ENCODE measurements at regions not wholly inside any gene's neighbourhood (a gene's known extent, or its start where the extent isn't known, plus 50 kb on each side); places are given as distances from the start of the nearest gene placed in this dataset.

DNA sequence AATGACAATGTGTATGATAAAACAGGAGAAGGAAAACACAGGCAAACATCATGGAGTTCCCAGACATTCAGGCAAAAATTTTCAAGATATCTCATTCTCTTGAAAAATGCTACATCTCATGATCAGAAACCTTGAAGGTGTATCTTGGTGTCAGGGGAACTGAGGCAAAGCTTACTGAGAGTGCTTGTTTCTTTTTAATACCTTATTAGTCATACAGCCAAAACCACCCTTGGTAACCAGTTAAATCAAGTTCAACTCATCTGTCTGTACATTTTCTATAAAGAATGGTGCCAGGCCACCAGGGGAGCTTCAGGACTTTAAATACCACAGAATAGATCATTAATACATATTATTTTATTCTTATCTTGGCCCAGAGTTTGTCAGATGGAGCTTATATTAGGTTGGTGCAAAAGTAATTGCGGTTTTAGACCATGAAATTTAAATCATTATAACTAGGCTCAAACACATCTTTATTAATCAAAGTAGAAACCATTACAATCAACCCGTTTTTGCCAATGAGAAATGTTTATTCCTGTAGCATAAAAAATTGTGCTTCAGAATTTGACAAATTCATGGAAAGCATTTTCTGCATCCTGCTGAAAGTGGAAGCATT, 1036.0 kb downstream of the AMY1C start:
- Histone ChIP-seq H3K27ac (ENCODE audit: low read depth) (no peak overlapping the region), H3K4me1 (ENCODE audit: insufficient read depth) (no peaks in the 10 kb centered on the region), H3K4me3 (ENCODE audit: low read depth, low read length) (no peak overlapping the region), H3K36me3 (ENCODE audit: insufficient read depth) (no peaks in the 10 kb centered on the region)
- no peak for DNase-seq (ENCODE audit: extremely low spot score)
- 84% methylated on average over 2 of the region's 2 CpGs for WGBS

DNA sequence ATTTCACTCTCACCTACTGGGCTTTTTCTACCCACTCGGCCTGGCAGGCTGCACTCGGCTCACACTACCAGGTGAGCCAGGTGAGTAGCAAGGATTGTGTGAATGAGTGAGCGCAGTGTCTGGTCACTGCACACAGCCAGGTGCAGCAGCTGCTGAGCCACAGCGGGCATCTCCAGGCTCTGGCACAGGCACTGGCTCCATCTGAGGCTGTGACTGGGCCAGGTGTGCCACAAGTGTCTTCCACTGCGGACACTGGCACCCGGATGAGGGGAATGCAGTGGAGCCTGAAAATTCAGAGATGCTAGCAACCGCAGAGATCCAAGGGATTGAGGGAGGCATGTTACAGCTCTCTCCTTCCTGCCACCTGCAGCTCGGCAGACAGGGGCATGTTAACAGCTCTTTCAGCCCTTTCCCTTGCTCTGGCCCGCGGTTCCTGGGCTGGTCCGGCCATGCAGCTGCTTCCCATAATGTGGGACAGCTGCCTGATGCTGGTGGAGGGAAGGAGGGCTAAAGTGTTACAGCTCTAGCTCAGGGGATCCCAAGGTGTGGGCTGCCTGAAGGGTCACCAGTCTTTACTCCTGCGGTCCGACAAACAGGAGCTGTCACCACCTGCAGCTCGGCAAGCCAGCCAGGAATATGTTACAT, 1038.3 kb downstream of the AMY1C start:
- H3K4me3 ChIP-seq (ENCODE audit: low read depth, low read length), result no peak overlapping the region
- H3K27ac ChIP-seq (ENCODE audit: low read depth), result no peak overlapping the region
- DNase-seq (ENCODE audit: extremely low spot score), result no peak
- no peaks in the 10 kb centered on the region for H3K4me1 ChIP-seq (ENCODE audit: insufficient read depth)
- no peaks in the 10 kb centered on the region for H3K36me3 ChIP-seq (ENCODE audit: insufficient read depth)
- 94% methylated on average over 14 of the region's 14 CpGs for WGBS

DNA sequence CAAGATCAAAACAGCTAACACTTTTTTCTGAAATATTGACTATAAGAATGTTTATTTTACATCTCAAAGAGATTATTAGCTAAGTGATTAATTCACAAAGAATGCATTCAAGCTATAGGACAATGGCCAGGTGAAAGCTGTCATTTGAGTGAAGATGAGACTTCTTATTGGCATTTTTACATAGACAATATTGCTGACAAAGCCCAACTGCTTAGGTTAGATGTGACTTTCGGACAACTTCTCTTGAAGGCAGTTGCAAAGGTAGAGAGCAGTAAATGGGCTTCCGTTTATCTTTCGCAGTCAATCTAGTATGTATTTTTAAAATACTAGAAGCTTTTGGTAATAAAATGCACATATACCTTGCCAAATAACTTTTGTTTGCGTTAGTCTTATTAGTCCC, 1041.3 kb downstream of the AMY1C start:
- WGBS, result 96% methylated on average over 4 of the region's 4 CpGs
- Histone ChIP-seq H3K4me3 (ENCODE audit: low read depth, low read length) (no peak overlapping the region), H3K4me1 (ENCODE audit: insufficient read depth) (no peaks in the 10 kb centered on the region), H3K27ac (ENCODE audit: low read depth) (no peak overlapping the region), H3K36me3 (ENCODE audit: insufficient read depth) (no peaks in the 10 kb centered on the region)
- DNase-seq (ENCODE audit: extremely low spot score), result no peak

DNA sequence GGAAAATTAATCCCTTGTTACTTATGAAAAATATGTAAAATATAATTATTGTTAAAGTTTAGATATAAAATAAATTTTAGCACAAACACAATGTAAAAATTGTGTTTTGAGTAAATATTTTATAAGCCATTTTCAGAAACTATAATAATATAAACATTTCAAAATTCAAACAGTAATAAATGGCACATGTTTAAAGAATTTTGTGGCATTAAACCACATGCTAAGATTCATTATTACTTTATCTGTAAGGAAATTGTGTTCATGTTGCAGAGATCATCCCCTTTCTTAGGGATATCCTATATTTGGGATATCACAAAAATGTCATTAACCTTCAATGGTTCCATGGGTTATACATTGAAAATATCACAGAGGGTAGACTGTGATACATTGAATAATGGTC, 1044.3 kb downstream of the AMY1C start:
- Histone ChIP-seq H3K4me3 (ENCODE audit: low read depth, low read length) (no peak overlapping the region), H3K4me1 (ENCODE audit: insufficient read depth) (no peaks in the 10 kb centered on the region), H3K36me3 (ENCODE audit: insufficient read depth) (no peaks in the 10 kb centered on the region), H3K27ac (ENCODE audit: low read depth) (no peak overlapping the region)
- no peak for DNase-seq (ENCODE audit: extremely low spot score)

DNA sequence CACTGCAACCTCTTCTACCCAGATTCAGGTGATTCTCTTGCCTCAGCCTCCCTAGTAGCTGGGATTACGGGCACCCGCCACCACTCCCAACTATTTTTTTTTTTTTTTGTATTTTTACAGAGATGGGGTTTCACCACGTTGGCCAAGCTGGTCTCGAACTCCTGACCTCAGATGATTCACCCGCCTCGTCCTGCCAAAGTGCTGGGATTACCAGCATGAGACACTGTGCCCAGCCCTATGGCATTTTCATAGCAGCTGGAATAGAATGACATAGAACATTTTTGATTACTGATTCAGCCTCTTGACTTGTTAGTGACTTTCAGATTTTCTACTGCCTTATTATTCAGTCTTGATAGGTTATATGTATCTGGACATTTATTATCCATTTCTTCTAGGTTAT, 1046.2 kb downstream of the AMY1C start:
- 93% methylated on average over 6 of the region's 6 CpGs for WGBS
- no peak overlapping the region for H3K4me3 ChIP-seq (ENCODE audit: low read depth, low read length)
- no peak for DNase-seq (ENCODE audit: extremely low spot score)
- H3K4me1 ChIP-seq (ENCODE audit: insufficient read depth), result no peaks in the 10 kb centered on the region
- H3K27ac ChIP-seq (ENCODE audit: low read depth), result no peak overlapping the region
- H3K36me3 ChIP-seq (ENCODE audit: insufficient read depth), result no peaks in the 10 kb centered on the region

DNA sequence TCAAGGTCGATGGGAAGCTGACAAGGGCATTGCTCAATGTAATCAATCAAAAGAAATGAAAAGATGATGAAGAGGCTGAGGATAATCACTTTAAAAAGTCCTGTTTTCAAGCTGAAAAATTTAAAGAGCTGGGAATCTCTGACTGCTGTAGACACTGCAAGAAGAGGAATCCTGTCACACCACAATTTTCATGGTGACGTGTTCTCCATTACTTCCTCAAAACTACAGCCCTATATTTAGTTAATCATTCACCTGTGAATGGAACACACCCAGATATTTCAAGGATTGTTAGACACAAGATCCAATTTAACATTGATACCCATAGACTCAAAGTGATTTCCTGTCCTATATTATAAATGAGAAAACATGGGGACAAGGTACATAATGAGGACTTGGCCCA, 1048.3 kb downstream of the AMY1C start:
- 88% methylated on average over 2 of the region's 2 CpGs for WGBS
- no peak overlapping the region for H3K27ac ChIP-seq (ENCODE audit: low read depth)
- no peaks in the 10 kb centered on the region for H3K4me1 ChIP-seq (ENCODE audit: insufficient read depth)
- no peaks in the 10 kb centered on the region for H3K36me3 ChIP-seq (ENCODE audit: insufficient read depth)
- no peak overlapping the region for H3K4me3 ChIP-seq (ENCODE audit: low read depth, low read length)
- no peak for DNase-seq (ENCODE audit: extremely low spot score)

DNA sequence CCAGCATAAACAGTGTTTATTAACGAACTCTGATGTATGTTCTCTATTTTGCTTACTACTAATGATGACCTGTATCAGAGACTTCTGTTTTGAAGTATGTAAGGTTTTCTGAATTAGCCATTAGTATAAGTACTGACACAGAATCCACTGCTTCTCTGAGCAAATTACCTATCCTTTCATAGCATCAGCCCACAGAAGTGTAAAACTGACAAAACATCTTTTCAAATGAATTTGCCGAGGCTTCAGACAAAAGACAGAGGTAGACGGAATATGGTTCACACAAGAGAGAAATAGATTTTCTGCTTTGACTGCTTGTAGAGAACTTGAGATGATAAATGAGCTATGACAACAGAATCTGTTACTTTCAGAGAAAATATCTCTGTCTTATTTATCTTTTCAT, 1051.6 kb downstream of the AMY1C start:
- Histone ChIP-seq H3K4me3 (ENCODE audit: low read depth, low read length) (no peak overlapping the region), H3K27ac (ENCODE audit: low read depth) (no peak overlapping the region), H3K36me3 (ENCODE audit: insufficient read depth) (no peaks in the 10 kb centered on the region), H3K4me1 (ENCODE audit: insufficient read depth) (no peaks in the 10 kb centered on the region)
- WGBS, result 90% methylated on average over 3 of the region's 3 CpGs
- no peak for DNase-seq (ENCODE audit: extremely low spot score)

DNA sequence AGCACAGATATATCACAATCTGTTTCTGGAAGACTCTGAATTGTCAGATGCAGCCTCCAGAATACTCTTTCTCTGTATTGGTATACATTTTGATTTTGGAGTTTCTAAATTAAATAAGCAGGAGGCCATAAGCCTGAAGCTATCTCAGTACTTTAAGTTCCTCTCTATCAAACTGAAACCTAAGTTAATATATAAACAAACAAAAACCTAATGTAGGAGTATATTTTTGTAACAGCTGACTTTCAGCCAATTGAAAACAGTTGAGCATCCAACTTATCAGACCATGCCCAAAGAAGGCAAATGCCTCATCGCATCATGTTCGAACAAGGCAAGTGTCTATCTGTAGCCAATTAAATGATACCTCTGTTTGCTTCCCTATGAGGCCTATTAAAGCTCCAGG, 1054.4 kb downstream of the AMY1C start:
- Histone ChIP-seq H3K27ac (ENCODE audit: low read depth) (no peak overlapping the region), H3K4me3 (ENCODE audit: low read depth, low read length) (no peak overlapping the region), H3K4me1 (ENCODE audit: insufficient read depth) (no peaks in the 10 kb centered on the region), H3K36me3 (ENCODE audit: insufficient read depth) (no peaks in the 10 kb centered on the region)
- 77% methylated on average over 2 of the region's 2 CpGs for WGBS
- DNase-seq (ENCODE audit: extremely low spot score), result no peak

DNA sequence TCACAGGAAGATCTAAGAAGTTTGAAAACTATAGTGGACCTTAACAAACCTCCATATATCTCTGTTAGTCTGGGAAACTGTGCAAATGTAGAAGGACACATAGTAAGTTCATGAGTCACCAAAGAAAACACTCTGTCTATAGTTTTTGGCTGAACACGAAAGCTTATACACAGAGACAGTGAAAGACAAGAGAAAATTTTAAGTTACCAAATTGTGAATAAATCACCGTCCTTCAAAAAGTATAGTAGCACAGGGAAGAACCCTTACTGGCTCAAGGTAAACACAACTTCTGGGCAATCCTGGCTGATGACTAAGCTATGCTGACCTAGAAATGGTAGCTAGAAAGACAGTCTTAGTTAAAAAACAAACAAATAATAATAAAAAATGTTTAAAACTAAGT, 1057.9 kb downstream of the AMY1C start:
- WGBS, result 73% methylated on average over 2 of the region's 2 CpGs
- Histone ChIP-seq H3K36me3 (ENCODE audit: insufficient read depth) (no peaks in the 10 kb centered on the region), H3K4me1 (ENCODE audit: insufficient read depth) (no peaks in the 10 kb centered on the region), H3K4me3 (ENCODE audit: low read depth, low read length) (no peak overlapping the region), H3K27ac (ENCODE audit: low read depth) (no peak overlapping the region)
- no peak for DNase-seq (ENCODE audit: extremely low spot score)

DNA sequence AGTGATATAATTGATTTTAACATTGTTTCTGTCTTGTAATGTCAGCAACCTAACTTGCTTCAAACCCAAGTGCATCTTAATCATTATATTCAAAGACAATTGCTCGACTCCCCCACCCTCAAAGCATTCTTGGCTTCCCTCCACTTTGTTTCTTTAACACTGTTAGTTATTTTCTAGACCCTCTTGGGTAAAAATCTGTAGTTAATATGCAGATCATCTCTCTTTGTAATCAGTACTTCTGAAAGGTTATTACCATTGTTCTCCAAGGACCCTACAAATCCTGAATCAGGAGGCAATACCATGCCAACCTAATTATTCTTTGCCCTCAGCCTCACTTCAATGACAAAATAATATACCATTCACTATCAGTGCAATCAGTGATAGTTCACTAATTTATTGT, 1075.7 kb downstream of the AMY1C start:
- 53% methylated on average over 1 of the region's 1 CpG for WGBS
- Histone ChIP-seq H3K4me3 (ENCODE audit: low read depth, low read length) (no peak overlapping the region), H3K27ac (ENCODE audit: low read depth) (no peak overlapping the region), H3K36me3 (ENCODE audit: insufficient read depth) (no peaks in the 10 kb centered on the region), H3K4me1 (ENCODE audit: insufficient read depth) (no peaks in the 10 kb centered on the region)
- DNase-seq (ENCODE audit: extremely low spot score), result no peak

DNA sequence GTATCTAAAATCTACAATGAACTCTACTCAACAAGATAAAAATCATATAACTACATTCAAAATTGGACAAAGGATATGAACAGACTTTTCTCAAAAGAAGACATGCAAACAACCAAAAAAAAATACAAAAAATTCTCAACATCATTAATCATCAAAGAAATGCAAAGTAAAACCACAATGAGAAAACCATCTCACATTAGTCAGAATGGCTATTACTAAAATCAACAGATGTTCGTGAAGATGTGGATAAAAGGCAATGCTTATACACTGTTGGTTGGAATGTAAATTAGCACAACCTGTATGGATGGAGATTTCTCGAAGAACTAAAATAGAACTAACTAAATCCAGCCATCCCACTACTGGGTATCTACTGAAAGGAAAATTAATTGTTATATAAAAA, 1080.8 kb downstream of the AMY1C start:
- Histone ChIP-seq H3K36me3 (ENCODE audit: insufficient read depth) (no peaks in the 10 kb centered on the region), H3K4me3 (ENCODE audit: low read depth, low read length) (no peak overlapping the region), H3K27ac (ENCODE audit: low read depth) (no peak overlapping the region), H3K4me1 (ENCODE audit: insufficient read depth) (no peaks in the 10 kb centered on the region)
- 92% methylated on average over 2 of the region's 2 CpGs for WGBS
- no peak for DNase-seq (ENCODE audit: extremely low spot score)

DNA sequence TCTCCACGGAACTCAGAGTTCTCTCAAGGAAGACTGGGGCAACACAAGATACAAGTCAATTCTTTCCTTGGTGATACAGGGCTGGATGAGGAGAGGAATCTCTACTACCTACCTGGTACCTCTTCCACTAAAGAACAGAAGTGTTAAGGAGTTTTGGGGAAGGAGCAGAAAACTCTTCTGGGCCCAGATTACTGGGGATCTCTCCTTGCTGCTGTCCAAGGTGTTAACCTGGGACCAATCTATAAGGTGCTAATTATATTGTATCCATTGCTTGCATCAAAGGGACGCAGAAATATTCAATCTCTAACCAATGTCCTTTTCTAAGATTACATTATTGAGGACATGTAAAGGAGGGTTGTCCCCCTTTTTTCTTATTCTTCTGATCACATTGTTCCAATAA, 1102.5 kb downstream of the AMY1C start:
- no peak overlapping the region for H3K4me3 ChIP-seq (ENCODE audit: low read depth, low read length)
- DNase-seq (ENCODE audit: extremely low spot score), result no peak
- 83% methylated on average over 2 of the region's 2 CpGs for WGBS
- H3K27ac ChIP-seq (ENCODE audit: low read depth), result no peak overlapping the region
- H3K4me1 ChIP-seq (ENCODE audit: insufficient read depth), result no peaks in the 10 kb centered on the region
- H3K36me3 ChIP-seq (ENCODE audit: insufficient read depth), result no peaks in the 10 kb centered on the region

DNA sequence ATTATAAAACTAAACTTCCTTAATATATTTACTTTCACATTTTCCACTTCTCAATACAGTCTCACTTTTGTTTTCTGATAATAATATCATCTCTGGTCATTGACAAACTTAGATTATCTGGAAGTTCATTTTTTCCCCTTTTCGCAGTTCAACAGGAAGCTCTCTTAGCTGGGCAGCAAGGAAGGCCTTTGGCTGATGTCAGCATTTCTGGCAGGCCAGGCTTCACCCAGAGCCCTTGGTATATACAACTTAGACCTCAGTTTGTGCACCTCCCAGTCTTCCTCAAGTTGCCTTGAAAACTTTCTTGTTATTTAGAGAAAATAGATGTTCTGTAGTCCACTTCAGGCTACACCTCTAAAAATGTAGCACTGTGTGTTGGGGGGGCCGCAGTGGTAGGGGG, 1103.6 kb downstream of the AMY1C start:
- no peak overlapping the region for H3K4me3 ChIP-seq (ENCODE audit: low read depth, low read length)
- H3K36me3 ChIP-seq (ENCODE audit: insufficient read depth), result no peaks in the 10 kb centered on the region
- no peak for DNase-seq (ENCODE audit: extremely low spot score)
- 89% methylated on average over 2 of the region's 2 CpGs for WGBS
- no peaks in the 10 kb centered on the region for H3K4me1 ChIP-seq (ENCODE audit: insufficient read depth)
- H3K27ac ChIP-seq (ENCODE audit: low read depth), result no peak overlapping the region

DNA sequence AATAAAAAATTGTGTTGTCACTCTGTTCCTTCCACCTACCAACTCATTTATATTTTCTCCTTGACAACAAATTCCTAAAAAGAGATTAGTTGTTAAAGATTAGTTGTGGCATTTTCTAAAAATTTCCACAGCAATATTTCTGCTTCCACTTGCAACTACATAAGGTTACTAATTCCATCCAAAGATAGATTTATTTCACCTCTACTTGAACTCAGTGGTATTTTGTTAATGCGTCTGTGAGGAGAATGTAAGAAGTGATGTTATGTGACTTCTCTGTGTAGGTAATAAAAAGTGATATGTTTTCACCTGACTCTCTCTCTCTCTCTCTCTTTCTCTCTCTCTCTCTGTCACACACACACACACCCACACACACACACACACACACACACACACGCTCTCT, 1104.8 kb downstream of the AMY1C start:
- 56% methylated on average over 2 of the region's 2 CpGs for WGBS
- DNase-seq (ENCODE audit: extremely low spot score), result no peak

DNA sequence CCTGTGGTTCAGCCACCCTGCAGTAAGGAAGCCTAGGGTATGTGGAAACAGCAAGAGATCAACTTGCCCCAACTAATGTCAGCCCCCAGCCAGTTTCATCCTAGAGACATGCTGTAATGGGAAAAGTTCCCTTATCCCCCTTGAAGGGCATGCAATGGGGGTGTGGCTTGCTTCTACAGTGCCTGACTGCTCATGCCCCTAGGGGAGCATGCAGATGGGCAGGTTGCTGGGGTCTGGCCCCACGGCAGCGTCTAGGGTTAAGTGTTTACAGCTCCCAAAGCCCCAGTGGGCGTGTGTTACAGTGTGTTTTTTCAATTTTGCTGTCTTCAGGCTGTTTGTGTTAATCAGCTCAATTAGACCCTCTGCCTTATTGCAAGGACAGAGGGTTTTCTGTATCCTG, 1105.9 kb downstream of the AMY1C start:
- H3K4me1 ChIP-seq (ENCODE audit: insufficient read depth), result no peaks in the 10 kb centered on the region
- no peak overlapping the region for H3K4me3 ChIP-seq (ENCODE audit: low read depth, low read length)
- H3K27ac ChIP-seq (ENCODE audit: low read depth), result no peak overlapping the region
- 61% methylated on average over 3 of the region's 3 CpGs for WGBS
- no peak for DNase-seq (ENCODE audit: extremely low spot score)
- H3K36me3 ChIP-seq (ENCODE audit: insufficient read depth), result no peaks in the 10 kb centered on the region

More for the DNA sequence above, 1104.8 kb downstream of the AMY1C start:
- H3K36me3 ChIP-seq (ENCODE audit: insufficient read depth), result no peaks in the 10 kb centered on the region
- H3K4me1 ChIP-seq (ENCODE audit: insufficient read depth), result no peaks in the 10 kb centered on the region
- H3K4me3 ChIP-seq (ENCODE audit: low read depth, low read length), result no peak overlapping the region
- H3K27ac ChIP-seq (ENCODE audit: low read depth), result no peak overlapping the region

All from urinary bladder (tissue), 3 donors.